ENCODE measurements at regions not wholly inside any gene's neighbourhood (a gene's known extent, or its start where the extent isn't known, plus 50 kb on each side); places are given as distances from the start of the nearest gene placed in this dataset.

DNA sequence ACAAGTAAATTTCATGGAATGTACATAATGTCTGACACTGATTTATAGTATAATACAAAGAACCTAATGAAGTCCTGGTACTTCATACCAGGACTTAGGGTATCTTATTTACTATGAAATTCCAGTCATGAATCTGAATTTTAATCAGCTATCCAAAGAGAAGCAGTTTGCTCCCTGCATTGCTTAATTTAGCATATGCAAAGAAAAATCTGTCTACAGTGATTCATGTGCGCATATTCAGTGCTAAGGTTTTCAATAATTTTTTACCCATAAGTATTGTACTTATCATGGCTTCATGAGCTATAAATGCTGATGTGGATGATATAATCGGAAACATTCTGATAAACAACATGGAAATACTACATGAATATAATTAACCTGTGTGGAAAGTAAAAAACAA lies 185.6 kb upstream of the ARHGAP42 start:
- TF ChIP-seq, protein P1, sequence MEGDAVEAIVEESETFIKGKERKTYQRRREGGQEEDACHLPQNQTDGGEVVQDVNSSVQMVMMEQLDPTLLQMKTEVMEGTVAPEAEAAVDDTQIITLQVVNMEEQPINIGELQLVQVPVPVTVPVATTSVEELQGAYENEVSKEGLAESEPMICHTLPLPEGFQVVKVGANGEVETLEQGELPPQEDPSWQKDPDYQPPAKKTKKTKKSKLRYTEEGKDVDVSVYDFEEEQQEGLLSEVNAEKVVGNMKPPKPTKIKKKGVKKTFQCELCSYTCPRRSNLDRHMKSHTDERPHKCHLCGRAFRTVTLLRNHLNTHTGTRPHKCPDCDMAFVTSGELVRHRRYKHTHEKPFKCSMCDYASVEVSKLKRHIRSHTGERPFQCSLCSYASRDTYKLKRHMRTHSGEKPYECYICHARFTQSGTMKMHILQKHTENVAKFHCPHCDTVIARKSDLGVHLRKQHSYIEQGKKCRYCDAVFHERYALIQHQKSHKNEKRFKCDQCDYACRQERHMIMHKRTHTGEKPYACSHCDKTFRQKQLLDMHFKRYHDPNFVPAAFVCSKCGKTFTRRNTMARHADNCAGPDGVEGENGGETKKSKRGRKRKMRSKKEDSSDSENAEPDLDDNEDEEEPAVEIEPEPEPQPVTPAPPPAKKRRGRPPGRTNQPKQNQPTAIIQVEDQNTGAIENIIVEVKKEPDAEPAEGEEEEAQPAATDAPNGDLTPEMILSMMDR (conservative IDR thresholded peaks at IDR 0.05; ENCODE audit: low read length) = no peak
- no peak for TF ChIP-seq EZH2phosphoT487 (IDR thresholded peaks at IDR 0.05; ENCODE audit: borderline replicate concordance)
